ENCODE measurements at regions not wholly inside any gene's neighbourhood (a gene's known extent, or its start where the extent isn't known, plus 50 kb on each side); places are given as distances from the start of the nearest gene placed in this dataset.

GRCh38 chr2:234806818-234807217, 145.0 kb upstream of the SH3BP4 start:
- TF ChIP-seq, protein P1, sequence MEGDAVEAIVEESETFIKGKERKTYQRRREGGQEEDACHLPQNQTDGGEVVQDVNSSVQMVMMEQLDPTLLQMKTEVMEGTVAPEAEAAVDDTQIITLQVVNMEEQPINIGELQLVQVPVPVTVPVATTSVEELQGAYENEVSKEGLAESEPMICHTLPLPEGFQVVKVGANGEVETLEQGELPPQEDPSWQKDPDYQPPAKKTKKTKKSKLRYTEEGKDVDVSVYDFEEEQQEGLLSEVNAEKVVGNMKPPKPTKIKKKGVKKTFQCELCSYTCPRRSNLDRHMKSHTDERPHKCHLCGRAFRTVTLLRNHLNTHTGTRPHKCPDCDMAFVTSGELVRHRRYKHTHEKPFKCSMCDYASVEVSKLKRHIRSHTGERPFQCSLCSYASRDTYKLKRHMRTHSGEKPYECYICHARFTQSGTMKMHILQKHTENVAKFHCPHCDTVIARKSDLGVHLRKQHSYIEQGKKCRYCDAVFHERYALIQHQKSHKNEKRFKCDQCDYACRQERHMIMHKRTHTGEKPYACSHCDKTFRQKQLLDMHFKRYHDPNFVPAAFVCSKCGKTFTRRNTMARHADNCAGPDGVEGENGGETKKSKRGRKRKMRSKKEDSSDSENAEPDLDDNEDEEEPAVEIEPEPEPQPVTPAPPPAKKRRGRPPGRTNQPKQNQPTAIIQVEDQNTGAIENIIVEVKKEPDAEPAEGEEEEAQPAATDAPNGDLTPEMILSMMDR (IDR thresholded peaks at IDR 0.05; ENCODE audit: unreplicated experiment) = no peak
- Mint-ChIP-seq H3K36me3 (ENCODE audit: low read depth, unreplicated experiment) (no peaks in the 10 kb centered on the region), H3K9me3 (ENCODE audit: unreplicated experiment) (no peaks in the 10 kb centered on the region), H3K27ac (ENCODE audit: unreplicated experiment) (no peak overlapping the region), H3K4me3 (ENCODE audit: unreplicated experiment) (no peak overlapping the region), H3K4me1 (ENCODE audit: unreplicated experiment) (no peaks in the 10 kb centered on the region), H3K27me3 (ENCODE audit: unreplicated experiment) (no peaks in the 10 kb centered on the region)
- DNase-seq (ENCODE audit: low spot score) = no peak

- H3K4me1 Mint-ChIP-seq (ENCODE audit: unreplicated experiment) = no peaks in the 10 kb centered on the region
- TF ChIP-seq, protein P1 (IDR thresholded peaks at IDR 0.05; ENCODE audit: unreplicated experiment) = no peak
- no peaks in the 10 kb centered on the region for H3K36me3 Mint-ChIP-seq (ENCODE audit: low read depth, unreplicated experiment)
- H3K27ac Mint-ChIP-seq (ENCODE audit: unreplicated experiment) = no peak overlapping the region
- DNase-seq (ENCODE audit: low spot score) = no peak
- H3K27me3 Mint-ChIP-seq (ENCODE audit: unreplicated experiment) = no peaks in the 10 kb centered on the region
- H3K9me3 Mint-ChIP-seq (ENCODE audit: unreplicated experiment) = no peaks in the 10 kb centered on the region
- H3K4me3 Mint-ChIP-seq (ENCODE audit: unreplicated experiment) = no peak overlapping the region
Observed at GRCh38 chr2:234805836-234806235, 146.0 kb upstream of the SH3BP4 start.

GRCh38 chr2:234804704-234805103, 147.1 kb upstream of the SH3BP4 start:
- Mint-ChIP-seq H3K4me1 (ENCODE audit: unreplicated experiment) (no peaks in the 10 kb centered on the region), H3K27me3 (ENCODE audit: unreplicated experiment) (no peaks in the 10 kb centered on the region), H3K36me3 (ENCODE audit: low read depth, unreplicated experiment) (no peaks in the 10 kb centered on the region), H3K27ac (ENCODE audit: unreplicated experiment) (no peak overlapping the region), H3K9me3 (ENCODE audit: unreplicated experiment) (no peaks in the 10 kb centered on the region), H3K4me3 (ENCODE audit: unreplicated experiment) (no peak overlapping the region)
- DNase-seq (ENCODE audit: low spot score) = no peak
- TF ChIP-seq, protein P1 (IDR thresholded peaks at IDR 0.05; ENCODE audit: unreplicated experiment) = no peak

GRCh38 chr2:234802845-234803171, 149.0 kb upstream of the SH3BP4 start:
- Mint-ChIP-seq H3K4me1 (ENCODE audit: unreplicated experiment) (no peaks in the 10 kb centered on the region), H3K27ac (ENCODE audit: unreplicated experiment) (no peak overlapping the region), H3K27me3 (ENCODE audit: unreplicated experiment) (no peaks in the 10 kb centered on the region), H3K4me3 (ENCODE audit: unreplicated experiment) (no peak overlapping the region), H3K9me3 (ENCODE audit: unreplicated experiment) (no peaks in the 10 kb centered on the region), H3K36me3 (ENCODE audit: low read depth, unreplicated experiment) (no peaks in the 10 kb centered on the region)
- TF ChIP-seq, protein P1 (IDR thresholded peaks at IDR 0.05; ENCODE audit: unreplicated experiment) = no peak
- DNase-seq (ENCODE audit: low spot score) = no peak

GRCh38 chr2:234802071-234802844, 149.6 kb upstream of the SH3BP4 start:
- no peak for DNase-seq (ENCODE audit: low spot score)
- H3K27me3 Mint-ChIP-seq (ENCODE audit: unreplicated experiment) = no peaks in the 10 kb centered on the region
- no peaks in the 10 kb centered on the region for H3K36me3 Mint-ChIP-seq (ENCODE audit: low read depth, unreplicated experiment)
- TF ChIP-seq, protein P1 (IDR thresholded peaks at IDR 0.05; ENCODE audit: unreplicated experiment) = no peak
- no peak overlapping the region for H3K4me3 Mint-ChIP-seq (ENCODE audit: unreplicated experiment)
- no peak overlapping the region for H3K27ac Mint-ChIP-seq (ENCODE audit: unreplicated experiment)
- H3K4me1 Mint-ChIP-seq (ENCODE audit: unreplicated experiment) = no peaks in the 10 kb centered on the region
- no peaks in the 10 kb centered on the region for H3K9me3 Mint-ChIP-seq (ENCODE audit: unreplicated experiment)
